HG02870 (cell line): ENCODE measurements at regions not wholly inside any gene's neighbourhood (a gene's known extent, or its start where the extent isn't known, plus 50 kb on each side); places are given as distances from the start of the nearest gene placed in this dataset.

ENCODE experiments used
- ATAC-seq: cut with Tn5 transposase; IDR thresholded peaks from one replicate; pipeline ENCODE4 v1.9.1; 2021; ENCODE audit warnings: mild to moderate bottlenecking, moderate library complexity; ENCODE audit not compliant: unreplicated experiment

- no peak for ATAC-seq
These were observed 192.5 kb upstream of the BTG1 start for GRCh38 chr12:92338102-92338501.

- no peak for ATAC-seq
These were observed 191.5 kb upstream of the BTG1 start for GRCh38 chr12:92337128-92337527.

- no peak for ATAC-seq
These were observed 191.0 kb upstream of the BTG1 start for GRCh38 chr12:92336641-92337040.

- ATAC-seq = no peak
These were observed 190.2 kb upstream of the BTG1 start for GRCh38 chr12:92335831-92336230.

- no peak for ATAC-seq
These were observed 188.9 kb upstream of the BTG1 start for GRCh38 chr12:92334552-92334951.

GRCh38 chr12:92332552-92332951, 186.9 kb upstream of the BTG1 start:
- ATAC-seq = no peak

- no peak for ATAC-seq
These were observed 185.7 kb upstream of the BTG1 start for GRCh38 chr12:92331383-92331782.

- ATAC-seq = no peak
These were observed 185.0 kb upstream of the BTG1 start for GRCh38 chr12:92330654-92331053.

- no peak for ATAC-seq
These were observed 181.2 kb upstream of the BTG1 start for GRCh38 chr12:92326877-92327276.

- no peak for ATAC-seq
These were observed 179.3 kb upstream of the BTG1 start for GRCh38 chr12:92324849-92325500.

- ATAC-seq = no peak
These were observed 166.9 kb upstream of the BTG1 start for GRCh38 chr12:92312463-92312964.

- no peak for ATAC-seq
These were observed 158.9 kb upstream of the BTG1 start for GRCh38 chr12:92304371-92305055.

- ATAC-seq = no peak
These were observed 156.6 kb upstream of the BTG1 start for GRCh38 chr12:92302041-92302829.

GRCh38 chr12:92301356-92301755, 155.7 kb upstream of the BTG1 start:
- ATAC-seq = no peak

- ATAC-seq = no peak
These were observed 155.1 kb upstream of the BTG1 start for GRCh38 chr12:92300777-92301176.

- no peak for ATAC-seq
These were observed 154.1 kb upstream of the BTG1 start for GRCh38 chr12:92299744-92300143.

GRCh38 chr12:92299344-92299743, 153.7 kb upstream of the BTG1 start:
- no peak for ATAC-seq

GRCh38 chr12:92297932-92298696, 152.5 kb upstream of the BTG1 start:
- ATAC-seq = peak; percentile 52

GRCh38 chr12:92297405-92297804, 151.8 kb upstream of the BTG1 start:
- ATAC-seq = no peak

- ATAC-seq = no peak
These were observed 149.9 kb upstream of the BTG1 start for GRCh38 chr12:92295523-92295922.
